Body of pancreas (tissue), 4 donors: ENCODE measurements at regions not wholly inside any gene's neighbourhood (a gene's known extent, or its start where the extent isn't known, plus 50 kb on each side); places are given as distances from the start of the nearest gene placed in this dataset.

Experiments used
- CTCF ChIP-seq, 7 experiments: fragments of 450-650 bp in 4 of 7; fragments of 200-600 bp in 3 of 7; sonication (generic) in 3 of 7; IDR thresholded peaks; one replicate each; pipeline ENCODE4 v1.5.1; 2016 to 2019; ENCODE audit warnings: antibody characterized with exemption in 7 of 7
- POLR2A ChIP-seq, 3 donors: fragments of 450-650 bp; IDR thresholded peaks; one replicate each; pipeline ENCODE4 v1.6.1; 2016; ENCODE audit warnings: antibody characterized with exemption in 3 of 3, mild to moderate bottlenecking in 2 of 3

DNA sequence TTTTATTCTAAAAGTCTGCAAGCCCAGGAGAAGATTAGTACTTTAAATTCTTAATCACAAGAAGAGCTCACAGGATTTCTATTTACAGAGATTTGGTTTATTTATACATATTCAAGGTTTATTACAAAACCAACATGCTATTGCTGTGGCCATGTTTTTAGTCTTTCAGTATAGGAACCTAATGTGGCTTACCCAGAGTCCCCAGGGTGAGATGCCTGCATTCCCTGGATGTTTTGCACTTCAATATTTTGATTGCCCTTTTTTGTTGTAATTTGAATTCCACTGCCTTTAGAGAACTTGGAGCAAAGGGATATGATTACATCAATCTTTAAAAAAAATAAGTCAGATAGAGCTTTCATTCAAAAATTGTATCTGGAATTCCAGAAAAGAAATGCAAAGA, 146.0 kb upstream of the FRMPD4 start:
- TF ChIP-seq CTCF (IDR thresholded peaks at IDR 0.05) (no peak), POLR2A (IDR thresholded peaks at IDR 0.05) (no peak)
